ENCODE measurements at regions not wholly inside any gene's neighbourhood (a gene's known extent, or its start where the extent isn't known, plus 50 kb on each side); places are given as distances from the start of the nearest gene placed in this dataset.
"Not testable (repeated sequence)": the region's sequence is repeated elsewhere in the genome, so short reads cannot be mapped to it uniquely, and the experiment has no call there.

GRCh38 chr18:51248685-51249084, 51.2 kb upstream of the MEX3C start:
- no peak for DNase-seq

- no peak for DNase-seq
These were observed 52.5 kb upstream of the MEX3C start for GRCh38 chr18:51250006-51250405.

GRCh38 chr18:51250458-51251024, 53.1 kb upstream of the MEX3C start:
- no peak for DNase-seq

- DNase-seq: no peak
These were observed 54.1 kb upstream of the MEX3C start for GRCh38 chr18:51251625-51252024.

DNA sequence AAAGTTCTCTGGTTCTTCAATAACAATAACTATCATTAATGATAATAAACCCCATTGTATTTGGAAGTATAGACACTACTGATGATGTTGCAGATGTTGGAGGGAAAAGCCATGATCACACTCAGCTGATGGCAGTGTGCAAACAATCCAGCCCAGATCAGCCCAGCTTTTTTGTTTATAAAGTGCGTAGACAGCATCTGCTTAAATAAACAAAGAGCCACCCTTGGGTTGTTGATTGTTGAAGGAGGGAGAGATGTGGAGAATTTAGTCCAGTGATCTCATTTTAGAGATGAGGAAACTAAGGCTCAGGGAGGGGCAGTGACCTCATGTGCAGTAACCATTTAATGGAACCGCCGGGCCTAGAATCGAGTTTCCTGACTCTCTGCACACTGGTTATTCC, 56.0 kb upstream of the MEX3C start:
- DNase-seq: no peak

DNA sequence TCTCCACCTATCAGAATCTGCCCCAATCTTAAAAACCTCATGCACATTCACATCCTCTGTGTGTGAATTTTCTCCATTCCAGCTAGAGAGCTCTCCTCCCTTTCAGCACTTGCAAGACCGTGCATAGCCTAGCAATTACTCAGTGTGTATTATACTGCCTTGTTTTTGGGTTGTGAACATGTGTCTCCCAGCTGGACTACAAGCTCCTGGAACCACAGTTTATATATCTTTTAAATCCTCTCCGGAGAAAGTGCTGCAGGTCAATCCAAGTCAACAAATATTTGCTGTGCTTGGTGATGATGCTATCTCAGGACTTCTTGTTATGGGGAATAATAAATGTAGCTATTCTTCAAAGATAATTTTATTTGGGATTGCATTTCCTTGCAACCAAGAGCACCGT, 58.2 kb upstream of the MEX3C start:
- no peak for DNase-seq

- no peak for DNase-seq
These were observed 59.7 kb upstream of the MEX3C start for GRCh38 chr18:51257150-51257549.

DNA sequence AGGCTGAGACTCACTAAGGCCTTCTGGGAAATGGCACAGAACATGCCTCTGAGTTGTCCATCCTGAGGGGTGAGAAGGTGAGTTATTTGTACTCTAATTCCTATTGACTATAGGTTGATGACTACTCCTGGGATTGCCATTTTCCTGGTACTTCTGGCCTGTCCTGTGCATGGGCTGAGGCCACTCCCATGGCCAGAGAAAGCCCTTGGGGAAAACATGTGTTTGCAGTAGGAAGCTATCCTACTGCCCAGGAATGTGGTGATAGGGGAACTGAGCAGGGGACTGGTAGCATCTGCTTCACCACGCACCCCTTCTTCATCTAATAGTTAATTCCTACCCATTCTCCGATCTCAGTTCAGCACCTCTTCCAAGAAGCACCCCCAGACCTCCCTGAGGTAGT, 62.6 kb upstream of the MEX3C start:
- no peak for DNase-seq

DNA sequence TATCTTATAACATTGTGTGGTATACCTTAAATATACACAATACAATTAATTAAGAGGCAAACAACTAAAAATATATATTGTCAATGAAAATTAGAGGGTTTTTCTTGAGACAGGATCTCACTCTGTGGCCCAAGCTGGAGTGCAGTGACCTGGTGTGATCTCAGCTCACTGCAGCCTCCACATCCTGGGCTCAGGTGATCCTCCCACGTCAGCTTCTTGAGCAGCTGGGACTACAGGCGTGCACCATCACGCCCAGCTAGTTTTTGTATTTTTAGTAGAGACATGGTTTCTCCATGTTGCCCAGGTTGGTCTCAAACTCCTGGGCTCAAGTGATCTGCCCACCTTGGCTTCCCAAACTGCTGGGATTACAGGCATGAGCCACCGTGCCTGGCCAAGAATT, 68.6 kb upstream of the MEX3C start:
- DNase-seq: not testable (repeated sequence)

GRCh38 chr18:51266773-51267172, 69.3 kb upstream of the MEX3C start:
- no peak for DNase-seq

DNA sequence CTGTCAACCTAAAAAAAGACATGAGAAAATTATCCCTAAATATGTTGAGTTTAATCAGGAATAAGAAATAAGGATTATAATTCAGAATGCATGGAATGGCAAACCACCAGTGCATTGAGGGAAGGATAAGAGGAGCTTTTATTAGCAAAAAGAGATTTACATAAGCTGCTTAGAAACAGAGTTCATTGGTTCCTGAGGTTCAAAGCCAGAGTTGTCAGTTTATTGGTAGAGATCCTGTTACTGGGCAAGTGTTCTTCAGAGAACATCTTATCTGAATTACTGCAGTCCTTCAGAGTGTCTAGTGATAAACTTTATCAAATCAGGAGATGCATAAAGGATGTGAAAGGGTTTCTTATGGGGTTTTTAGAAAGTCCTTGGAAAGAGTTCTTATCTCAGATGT, 76.0 kb upstream of the MEX3C start:
- DNase-seq: no peak

DNA sequence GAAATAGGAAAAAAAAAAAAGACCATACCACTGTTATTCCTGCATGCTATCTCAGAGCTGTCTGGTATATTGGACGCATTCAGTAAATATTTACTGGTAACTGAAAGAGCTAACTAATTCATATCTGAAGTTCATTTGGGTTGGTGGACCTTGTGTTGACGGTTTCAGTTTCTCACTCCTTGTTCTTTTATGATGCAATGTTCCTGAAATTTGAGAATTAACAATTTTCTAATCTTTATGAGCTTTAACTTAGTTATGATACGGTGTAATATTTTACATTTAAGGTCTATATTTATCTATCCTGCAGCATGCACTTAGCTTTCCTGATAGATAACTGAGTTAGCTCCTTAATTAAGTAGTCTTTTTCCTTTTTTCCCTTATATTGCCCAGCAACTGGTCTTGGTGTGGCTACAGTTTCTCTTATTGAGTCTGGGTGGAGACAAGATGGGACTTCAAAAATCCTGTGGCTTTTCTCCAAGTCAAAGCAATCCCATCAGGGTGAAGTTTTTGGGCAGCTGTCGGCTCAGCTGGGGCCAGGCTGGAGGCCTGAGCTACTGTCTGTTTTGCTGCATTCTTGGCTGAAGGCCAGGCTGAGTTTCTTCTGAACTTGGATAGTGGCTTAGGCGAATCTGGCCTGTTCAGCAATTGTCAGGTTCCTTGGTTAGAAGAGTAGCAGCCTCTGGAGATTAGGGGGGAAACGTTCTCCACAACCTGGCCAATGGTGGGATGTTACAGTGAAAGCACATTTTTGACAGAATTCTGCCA, 78.4 kb upstream of the MEX3C start:
- DNase-seq: peak; percentile 67

GRCh38 chr18:51278045-51278649, 80.7 kb upstream of the MEX3C start:
- DNase-seq: no peak

- no peak for DNase-seq
These were observed 82.0 kb upstream of the MEX3C start for GRCh38 chr18:51279367-51279984.

- no peak for DNase-seq
These were observed 90.5 kb upstream of the MEX3C start for GRCh38 chr18:51287818-51288508.

DNA sequence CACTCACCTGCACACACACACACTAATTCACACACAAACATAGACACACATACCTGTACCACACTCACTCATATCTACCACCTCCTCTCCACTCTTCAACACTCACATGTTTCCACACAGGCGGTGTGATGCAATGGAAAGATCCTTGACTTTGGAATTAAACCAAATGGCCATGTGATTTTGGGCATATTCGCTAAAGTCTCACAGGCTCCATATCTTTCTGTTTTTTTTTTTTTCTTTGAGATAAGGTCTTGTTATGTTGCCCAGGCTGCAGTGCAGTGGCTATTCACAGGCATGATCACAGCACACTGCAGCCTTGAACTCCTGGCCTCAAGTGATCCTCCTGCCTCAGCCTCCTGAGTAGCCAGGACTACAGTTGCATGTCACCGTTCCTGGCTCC, 91.1 kb upstream of the MEX3C start:
- DNase-seq: no peak

DNA sequence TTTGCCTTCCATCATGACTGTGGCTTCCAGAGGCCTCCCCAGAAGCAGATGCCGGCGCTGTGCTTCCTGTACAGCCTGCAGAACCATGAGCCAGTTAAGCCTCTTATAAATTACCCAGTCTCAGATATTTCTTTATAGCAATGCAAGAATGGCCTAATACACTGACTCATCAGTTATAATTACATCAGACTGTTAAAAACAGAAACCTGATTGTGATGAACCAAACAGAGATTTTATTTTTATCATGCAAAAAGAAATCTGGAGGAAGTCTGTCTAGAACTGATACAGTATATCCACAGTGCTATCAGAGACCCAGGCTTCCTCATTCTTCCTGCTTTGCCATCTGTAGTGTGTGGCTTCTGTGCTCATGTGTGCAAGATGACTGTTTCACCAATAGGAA, 93.4 kb upstream of the MEX3C start:
- no peak for DNase-seq

- no peak for DNase-seq
These were observed 103.4 kb upstream of the MEX3C start for GRCh38 chr18:51300912-51301311.

DNA sequence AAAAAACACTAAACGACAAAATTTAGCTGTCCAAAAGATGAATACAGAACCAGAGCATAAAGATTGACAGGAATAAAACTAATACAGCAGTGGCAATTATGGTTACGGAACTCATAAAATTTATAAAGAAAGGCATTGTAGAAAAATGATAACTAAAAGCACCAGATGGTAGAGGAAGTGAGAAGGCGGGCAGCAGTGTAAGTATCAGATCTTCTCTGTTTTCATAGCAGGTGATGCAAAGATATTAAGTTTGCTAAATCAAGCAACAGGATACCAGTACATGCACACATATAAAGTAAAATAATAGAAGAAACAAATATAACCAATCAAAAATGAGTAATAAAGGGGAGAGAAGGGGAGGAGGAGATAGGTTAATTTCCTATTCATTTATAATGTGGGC, 103.9 kb upstream of the MEX3C start:
- no peak for DNase-seq

DNA sequence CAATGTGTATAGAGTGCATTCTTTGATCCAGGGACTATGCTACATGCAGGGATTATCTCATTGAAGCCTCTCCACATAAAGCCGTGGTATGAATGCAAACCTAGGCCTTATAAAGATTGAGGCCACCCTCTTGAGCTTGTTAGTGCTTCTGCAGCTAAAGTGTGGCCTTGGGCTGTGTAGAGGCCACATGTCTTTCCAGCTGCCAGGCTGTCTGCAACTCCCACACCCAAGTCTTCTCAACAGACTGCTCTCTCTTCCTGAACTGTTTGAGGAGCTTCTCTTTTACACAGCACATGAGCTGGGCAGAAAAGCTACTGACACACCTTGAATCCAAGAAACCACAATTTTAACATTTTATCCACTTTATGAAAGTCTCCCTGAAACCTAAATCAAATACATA, 119.2 kb upstream of the MEX3C start:
- no peak for DNase-seq

DNA sequence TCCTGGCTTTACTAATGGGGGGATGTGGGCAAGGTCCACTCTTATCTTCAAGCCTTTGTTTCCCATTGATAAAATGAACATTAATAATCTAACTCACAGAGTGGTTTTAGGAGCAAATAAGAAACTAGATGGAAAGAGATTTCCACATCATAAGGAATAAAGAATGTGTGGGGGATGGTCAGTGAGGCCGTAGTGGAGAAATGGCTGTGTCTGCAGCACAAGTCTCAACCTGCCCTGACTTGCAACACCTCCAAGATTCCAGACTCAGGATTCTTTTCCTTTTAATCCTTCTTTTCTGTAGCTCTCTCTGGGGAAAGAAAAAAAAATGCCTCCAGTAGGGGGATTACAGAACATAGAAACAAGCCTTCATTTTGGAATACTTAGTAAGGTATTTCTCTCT, 124.2 kb upstream of the MEX3C start:
- DNase-seq: no peak

DNA sequence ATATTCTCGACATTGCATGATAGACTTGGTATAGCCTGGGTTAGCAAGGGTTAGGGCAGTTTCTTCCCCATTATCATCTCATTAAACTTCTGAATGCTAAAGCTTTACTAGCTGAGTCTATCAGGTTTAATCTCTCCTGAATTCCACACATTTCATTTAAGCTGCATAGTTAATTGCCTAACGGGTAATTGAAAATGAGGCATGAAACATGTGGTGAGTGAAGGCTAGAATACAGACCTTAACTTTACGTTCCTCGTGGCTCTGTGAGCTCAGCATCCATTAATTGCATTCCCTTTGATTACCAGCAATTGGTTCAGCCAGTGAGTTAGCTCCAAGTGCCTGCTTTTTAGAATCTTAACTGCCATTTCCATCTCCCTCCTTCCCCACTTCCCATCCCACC, 126.5 kb upstream of the MEX3C start:
- no peak for DNase-seq

GRCh38 chr18:51330148-51330547, 132.7 kb upstream of the MEX3C start:
- DNase-seq: no peak

DNA sequence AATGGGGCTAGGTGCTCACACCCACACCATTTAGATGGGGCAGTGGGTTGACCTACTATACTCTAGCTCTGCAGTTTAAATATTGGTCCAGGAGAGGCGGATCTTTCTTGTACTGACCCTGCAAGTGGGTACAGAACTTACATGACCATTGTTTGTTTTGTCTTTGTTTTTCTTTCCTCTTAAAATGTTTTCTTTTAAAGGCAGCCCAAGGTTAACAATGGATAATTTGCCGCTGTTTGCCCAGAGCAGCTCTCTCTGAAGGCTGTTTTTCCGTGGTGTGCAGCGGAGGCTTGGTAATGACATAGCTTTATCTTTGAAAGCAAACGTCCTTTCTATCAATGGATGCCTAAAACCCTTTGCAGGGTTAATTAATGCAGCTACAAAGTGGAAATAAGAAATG, 133.3 kb upstream of the MEX3C start:
- DNase-seq: no peak

Data from left hindlimb (tissue), 1 donor.